OCI-LY1 (cell line): ENCODE measurements at regions not wholly inside any gene's neighbourhood (a gene's known extent, or its start where the extent isn't known, plus 50 kb on each side); places are given as distances from the start of the nearest gene placed in this dataset.

Experiments
- H2AFZ ChIP-seq: fragments of 200-600 bp; sonication (generic), shearing (Covaris generic); 2 replicates; pipeline ENCODE4 v1.6.0; 2014; ENCODE audit warnings: antibody characterized with exemption, mild to moderate bottlenecking, low read length
- H3F3A ChIP-seq: fragments of 200-600 bp; sonication (generic), shearing (Covaris generic); 2 replicates; pipeline ENCODE4 v1.6.0; 2014; ENCODE audit warnings: mild to moderate bottlenecking, antibody characterized with exemption, low read length, moderate library complexity; ENCODE audit not compliant: insufficient read depth
- H3K27ac ChIP-seq: fragments of 200-600 bp; sonication (generic); 2 replicates; pipeline ENCODE4 v1.5.1; 2014; ENCODE audit warnings: low read length, mixed run types, mild to moderate bottlenecking, low read depth; ENCODE audit not compliant: poor library complexity, severe bottlenecking
- H3K27me3 ChIP-seq: fragments of 200-600 bp; sonication (generic); 2 replicates; pipeline ENCODE4 v1.6.0; 2014; ENCODE audit warnings: antibody characterized with exemption, mild to moderate bottlenecking, low read length, moderate library complexity; ENCODE audit not compliant: insufficient read depth
- H3K36me3 ChIP-seq: fragments of 200-600 bp; sonication (generic); 2 replicates; pipeline ENCODE4 v1.6.1; 2014; ENCODE audit warnings: mild to moderate bottlenecking, antibody characterized with exemption, low read length, moderate library complexity, mixed read lengths; ENCODE audit not compliant: insufficient read depth
- H3K4me1 ChIP-seq: fragments of 200-600 bp; sonication (generic); 2 replicates; pipeline ENCODE4 v1.5.1; 2014; ENCODE audit warnings: mild to moderate bottlenecking, low read length, moderate library complexity; ENCODE audit not compliant: insufficient read depth, severe bottlenecking
- H3K4me2 ChIP-seq: fragments of 200-600 bp; sonication (generic), shearing (Covaris generic); 2 replicates; pipeline ENCODE4 v1.6.1; 2014; ENCODE audit warnings: low read length
- H3K4me3 ChIP-seq: fragments of 200-600 bp; sonication (generic); 2 replicates; pipeline ENCODE4 v1.5.1; 2014; ENCODE audit warnings: low read length, low read depth, mild to moderate bottlenecking, mixed read lengths; ENCODE audit not compliant: poor library complexity, severe bottlenecking
- H3K79me2 ChIP-seq: fragments of 200-600 bp; shearing (Covaris generic); 2 replicates; pipeline ENCODE4 v1.6.1; 2016; ENCODE audit warnings: mixed run types, low read length, mixed read lengths; ENCODE audit not compliant: insufficient read depth
- H3K9ac ChIP-seq: fragments of 200-600 bp; sonication (generic), shearing (Covaris generic); 2 replicates; pipeline ENCODE4 v1.6.1; 2014; ENCODE audit warnings: mild to moderate bottlenecking, low read length, mixed read lengths
- H3K9me2 ChIP-seq: fragments of 200-600 bp; sonication (generic), shearing (Covaris generic); 2 replicates; pipeline ENCODE4 v1.6.1; 2014; ENCODE audit warnings: low read depth, mild to moderate bottlenecking, low read length, mixed read lengths
- H3K9me3 ChIP-seq: fragments of 200-600 bp; shearing (Covaris generic); 2 replicates; pipeline ENCODE4 v1.6.1; 2014; ENCODE audit warnings: low read length, mixed read lengths
- H4K20me1 ChIP-seq: fragments of 200-600 bp; sonication (generic), shearing (Covaris generic); 2 replicates; pipeline ENCODE4 v1.6.0; 2016; ENCODE audit warnings: mild to moderate bottlenecking, low read length; ENCODE audit not compliant: insufficient read depth
- CTCF ChIP-seq: fragments of 200-600 bp; sonication (generic), shearing (Covaris generic); IDR thresholded peaks from 2 replicates; pipeline ENCODE4 v1.5.1; 2017; ENCODE audit warnings: mild to moderate bottlenecking, antibody characterized with exemption, low read length, moderate library complexity, mixed read lengths
- EZH2 ChIP-seq: fragments of 200-600 bp; sonication (generic), shearing (Covaris generic); IDR thresholded peaks from 2 replicates; pipeline ENCODE4 v1.8.0; 2017; ENCODE audit warnings: borderline replicate concordance, mixed run types, mild to moderate bottlenecking, antibody characterized with exemption, low read length, moderate library complexity, mixed read lengths

- no peak overlapping the region for H3K4me2 ChIP-seq
Observed at GRCh38 chr5:174428895-174429294, 295.5 kb upstream of the MSX2 start.

GRCh38 chr5:174430940-174431339 is 293.4 kb upstream of the MSX2 start:
- Histone ChIP-seq H3K36me3 (no peaks in the 10 kb centered on the region), H3K9me3 (no peaks in the 10 kb centered on the region), H3F3A (no peaks in the 10 kb centered on the region), H3K9ac (no peak overlapping the region), H3K27me3 (no peaks in the 10 kb centered on the region), H3K4me1 (no peaks in the 10 kb centered on the region), H2AFZ (no peak overlapping the region), H3K9me2 (no peaks in the 10 kb centered on the region), H3K4me3 (no peak overlapping the region), H3K27ac (no peak overlapping the region), H4K20me1 (no peaks in the 10 kb centered on the region), H3K79me2 (no peaks in the 10 kb centered on the region), H3K4me2 (no peak overlapping the region)
- TF ChIP-seq EZH2, result no peak
- no peak for TF ChIP-seq CTCF

More at GRCh38 chr5:174428895-174429294, 295.5 kb upstream of the MSX2 start:
- H3K4me3 ChIP-seq, result no peak overlapping the region
- H3F3A ChIP-seq, result no peaks in the 10 kb centered on the region
- H3K36me3 ChIP-seq, result no peaks in the 10 kb centered on the region
- no peaks in the 10 kb centered on the region for H3K9me3 ChIP-seq
- no peaks in the 10 kb centered on the region for H3K79me2 ChIP-seq
- no peak overlapping the region for H3K9ac ChIP-seq
- H4K20me1 ChIP-seq, result no peaks in the 10 kb centered on the region
- no peak for TF ChIP-seq EZH2
- no peaks in the 10 kb centered on the region for H3K27me3 ChIP-seq
- no peak overlapping the region for H3K27ac ChIP-seq
- H3K9me2 ChIP-seq, result no peaks in the 10 kb centered on the region
- no peak overlapping the region for H2AFZ ChIP-seq
- no peaks in the 10 kb centered on the region for H3K4me1 ChIP-seq

- no peak overlapping the region for H3K4me2 ChIP-seq
- no peak overlapping the region for H2AFZ ChIP-seq
- H3K27ac ChIP-seq, result no peak overlapping the region
- TF ChIP-seq EZH2 (no peak), CTCF (no peak)
- H3K79me2 ChIP-seq, result no peaks in the 10 kb centered on the region
- no peak overlapping the region for H3K9ac ChIP-seq
- H3K36me3 ChIP-seq, result no peaks in the 10 kb centered on the region
- H4K20me1 ChIP-seq, result no peaks in the 10 kb centered on the region
- no peaks in the 10 kb centered on the region for H3K4me1 ChIP-seq
- H3K9me2 ChIP-seq, result no peaks in the 10 kb centered on the region
- no peaks in the 10 kb centered on the region for H3K9me3 ChIP-seq
- H3F3A ChIP-seq, result no peaks in the 10 kb centered on the region
- no peak overlapping the region for H3K4me3 ChIP-seq
- no peaks in the 10 kb centered on the region for H3K27me3 ChIP-seq
Observed at GRCh38 chr5:174431504-174431903, 292.9 kb upstream of the MSX2 start.

GRCh38 chr5:174433098-174433497 is 291.3 kb upstream of the MSX2 start:
- Histone ChIP-seq H3K36me3 (no peaks in the 10 kb centered on the region), H3K79me2 (no peaks in the 10 kb centered on the region), H3K9me3 (no peaks in the 10 kb centered on the region), H3F3A (no peaks in the 10 kb centered on the region), H3K9ac (no peak overlapping the region), H3K4me1 (no peaks in the 10 kb centered on the region), H2AFZ (no peak overlapping the region), H3K4me3 (no peak overlapping the region), H4K20me1 (no peaks in the 10 kb centered on the region), H3K9me2 (no peaks in the 10 kb centered on the region), H3K4me2 (no peak overlapping the region), H3K27ac (no peak overlapping the region), H3K27me3 (no peaks in the 10 kb centered on the region)
- TF ChIP-seq EZH2 (no peak), CTCF (no peak)
